ENCODE measurements at regions not wholly inside any gene's neighbourhood (a gene's known extent, or its start where the extent isn't known, plus 50 kb on each side); places are given as distances from the start of the nearest gene placed in this dataset.

DNA sequence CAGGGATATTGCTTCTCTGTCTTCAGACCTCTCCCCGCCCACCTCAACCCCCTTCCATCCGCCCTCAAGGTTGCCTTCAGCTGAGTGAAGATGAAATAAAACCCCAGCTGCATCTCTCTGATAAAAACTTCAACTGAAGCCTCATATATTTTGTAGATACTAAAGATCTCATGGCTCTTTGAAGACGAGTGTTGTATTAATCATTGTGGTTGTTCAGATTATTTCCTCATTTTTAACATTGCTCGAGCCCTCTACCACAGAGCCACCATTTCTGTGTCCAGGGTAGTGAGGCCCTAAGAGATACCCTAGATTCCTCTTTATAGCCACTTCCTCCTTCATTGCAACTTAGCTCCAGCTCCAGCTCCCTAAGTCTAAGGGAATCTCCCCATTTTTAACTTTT, 312.8 kb upstream of the ZNF507 start:
- WGBS: 82% methylated on average over 4 of the region's 4 CpGs

DNA sequence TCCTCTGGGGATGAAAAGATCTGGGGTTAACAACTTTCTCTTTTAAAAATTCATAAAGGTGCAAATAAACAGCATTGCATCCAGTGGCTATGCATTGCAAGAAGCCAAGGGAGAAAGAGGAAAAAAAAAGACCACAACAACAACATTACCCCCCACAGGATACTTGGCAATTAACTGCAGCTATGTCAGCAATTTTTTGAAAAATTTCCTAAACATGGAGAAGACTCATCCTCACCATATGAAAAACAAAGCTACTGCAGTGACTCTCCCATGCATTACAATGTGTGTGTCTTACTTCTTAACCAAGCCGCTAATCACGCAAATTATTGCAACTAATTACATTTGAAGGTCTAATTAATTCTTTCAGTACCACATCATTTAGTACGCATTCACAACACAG, 309.8 kb upstream of the ZNF507 start:
- DNase-seq (ENCODE audit: extremely low spot score): no peak
- no peak overlapping the region for H3K27ac ChIP-seq (ENCODE audit: low read depth)
- 95% methylated on average over 3 of the region's 3 CpGs for WGBS
- no peaks in the 10 kb centered on the region for H3K4me1 ChIP-seq (ENCODE audit: insufficient read depth)
- no peak overlapping the region for H3K4me3 ChIP-seq (ENCODE audit: low read depth, low read length)
- H3K36me3 ChIP-seq (ENCODE audit: insufficient read depth): no peaks in the 10 kb centered on the region

More for the DNA sequence above, 312.8 kb upstream of the ZNF507 start:
- Histone ChIP-seq H3K4me3 (ENCODE audit: low read depth, low read length) (no peak overlapping the region), H3K4me1 (ENCODE audit: insufficient read depth) (no peaks in the 10 kb centered on the region), H3K36me3 (ENCODE audit: insufficient read depth) (no peaks in the 10 kb centered on the region), H3K27ac (ENCODE audit: low read depth) (no peak overlapping the region)
- no peak for DNase-seq (ENCODE audit: extremely low spot score)

DNA sequence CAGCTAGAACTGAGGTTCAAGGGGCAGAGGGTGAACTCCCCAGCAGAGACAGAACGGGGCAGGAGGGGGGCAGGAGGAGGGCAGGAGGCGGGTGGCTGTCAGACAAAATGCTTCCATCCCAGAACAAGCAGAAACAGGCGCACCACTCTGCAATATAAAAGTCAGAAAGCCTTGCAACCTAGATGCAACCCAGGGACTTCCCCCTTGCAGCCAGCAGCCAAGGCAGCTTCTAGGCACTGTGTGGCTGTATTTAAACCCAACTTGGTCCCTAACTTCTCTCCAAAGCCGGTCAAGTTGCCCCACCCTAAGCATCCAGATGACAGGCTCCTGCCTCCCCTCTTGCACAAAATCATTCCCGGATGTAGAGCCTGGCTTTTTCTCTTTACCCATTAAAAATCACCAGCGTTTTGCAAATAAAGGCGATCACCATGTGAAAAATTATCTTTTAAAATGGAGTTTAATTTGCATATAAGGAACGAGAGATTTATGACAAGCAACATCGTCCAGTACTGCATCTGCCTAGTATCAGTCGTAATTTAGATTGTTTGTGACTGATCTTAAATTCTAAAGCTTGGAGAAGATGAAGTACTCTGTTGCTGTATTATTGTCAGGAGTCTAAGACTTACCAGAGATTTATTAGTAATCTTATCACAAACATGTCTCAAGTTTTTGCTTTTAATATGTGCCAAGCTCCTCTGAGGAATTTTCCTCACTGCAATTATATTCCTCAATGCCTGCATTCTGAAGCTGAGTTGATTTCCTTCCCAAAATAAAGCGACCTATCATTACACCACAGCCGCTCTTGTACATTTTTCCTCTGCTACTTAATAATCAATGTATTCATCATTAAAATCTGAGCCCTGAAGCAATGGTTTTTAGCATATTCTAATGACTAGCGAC, 307.1 kb upstream of the ZNF507 start:
- H3K36me3 ChIP-seq (ENCODE audit: insufficient read depth): no peaks in the 10 kb centered on the region
- no peaks in the 10 kb centered on the region for H3K4me1 ChIP-seq (ENCODE audit: insufficient read depth)
- 26% methylated on average over 13 of the region's 13 CpGs for WGBS
- no peak for DNase-seq (ENCODE audit: extremely low spot score)
- H3K27ac ChIP-seq (ENCODE audit: low read depth): no peak overlapping the region
- no peak overlapping the region for H3K4me3 ChIP-seq (ENCODE audit: low read depth, low read length)

DNA sequence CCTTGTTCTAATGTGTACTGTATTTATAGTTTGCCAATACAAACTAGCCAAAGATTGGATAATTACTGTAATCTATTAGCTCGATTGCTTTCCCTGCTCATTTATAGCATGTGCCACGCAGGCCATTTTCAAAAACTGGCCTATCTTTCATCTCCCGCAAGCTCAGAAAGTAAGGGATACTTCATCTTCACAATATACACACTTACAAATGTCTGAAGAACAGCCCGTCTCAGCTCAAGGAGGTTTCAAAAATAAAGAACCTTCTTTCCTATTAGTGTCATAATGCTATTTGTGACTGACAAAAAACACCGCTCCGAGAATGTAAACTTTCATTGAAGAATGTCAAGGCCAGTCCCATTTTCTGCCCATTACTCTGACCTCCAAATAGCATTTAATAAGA, 306.4 kb upstream of the ZNF507 start:
- Histone ChIP-seq H3K4me3 (ENCODE audit: low read depth, low read length) (no peak overlapping the region), H3K27ac (ENCODE audit: low read depth) (no peak overlapping the region), H3K4me1 (ENCODE audit: insufficient read depth) (no peaks in the 10 kb centered on the region), H3K36me3 (ENCODE audit: insufficient read depth) (no peaks in the 10 kb centered on the region)
- WGBS: 34% methylated on average over 6 of the region's 6 CpGs
- DNase-seq (ENCODE audit: extremely low spot score): no peak

DNA sequence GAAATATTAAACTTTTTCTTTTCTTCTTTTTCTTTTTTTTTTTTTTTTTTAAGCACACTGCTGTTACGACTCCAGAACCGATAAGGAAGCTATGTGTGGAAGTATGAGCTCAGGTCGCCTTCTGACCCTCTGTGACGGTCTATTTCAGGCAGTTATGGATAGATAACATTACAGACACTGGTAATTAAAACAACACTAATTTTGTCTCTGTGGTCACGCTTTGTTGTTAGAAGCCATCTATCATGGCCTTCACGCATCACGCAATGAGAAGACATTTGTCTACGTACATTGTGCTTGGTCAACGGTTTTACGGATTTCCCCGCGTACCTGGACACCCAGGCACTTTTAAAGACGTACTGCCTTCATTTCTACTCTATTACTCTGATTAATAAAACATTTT, 306.0 kb upstream of the ZNF507 start:
- Histone ChIP-seq H3K27ac (ENCODE audit: low read depth) (no peak overlapping the region), H3K4me3 (ENCODE audit: low read depth, low read length) (no peak overlapping the region), H3K36me3 (ENCODE audit: insufficient read depth) (no peaks in the 10 kb centered on the region), H3K4me1 (ENCODE audit: insufficient read depth) (no peaks in the 10 kb centered on the region)
- no peak for DNase-seq (ENCODE audit: extremely low spot score)
- WGBS: 73% methylated on average over 13 of the region's 13 CpGs

DNA sequence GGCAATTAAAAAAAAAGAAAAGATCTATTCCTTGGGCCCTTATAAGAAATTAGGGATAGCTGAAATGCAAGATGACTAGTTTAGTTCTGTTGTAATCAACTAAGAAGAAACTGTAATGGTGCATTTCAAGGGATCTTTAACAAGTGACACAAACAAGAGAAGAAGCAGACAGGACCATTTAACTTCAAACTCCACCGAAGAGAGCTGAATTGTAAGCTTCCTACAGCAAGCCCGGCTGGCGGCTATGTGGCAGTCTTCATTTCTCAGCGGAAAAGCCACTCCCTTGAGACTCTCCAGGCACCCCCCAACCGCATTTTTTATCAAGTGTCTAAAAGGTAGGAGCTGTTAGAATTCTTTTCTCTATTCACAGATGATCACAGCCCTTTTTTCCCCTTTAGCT, 305.2 kb upstream of the ZNF507 start:
- no peak for DNase-seq (ENCODE audit: extremely low spot score)
- Histone ChIP-seq H3K27ac (ENCODE audit: low read depth) (no peak overlapping the region), H3K4me3 (ENCODE audit: low read depth, low read length) (no peak overlapping the region), H3K36me3 (ENCODE audit: insufficient read depth) (no peaks in the 10 kb centered on the region), H3K4me1 (ENCODE audit: insufficient read depth) (no peaks in the 10 kb centered on the region)
- 58% methylated on average over 5 of the region's 5 CpGs for WGBS

DNA sequence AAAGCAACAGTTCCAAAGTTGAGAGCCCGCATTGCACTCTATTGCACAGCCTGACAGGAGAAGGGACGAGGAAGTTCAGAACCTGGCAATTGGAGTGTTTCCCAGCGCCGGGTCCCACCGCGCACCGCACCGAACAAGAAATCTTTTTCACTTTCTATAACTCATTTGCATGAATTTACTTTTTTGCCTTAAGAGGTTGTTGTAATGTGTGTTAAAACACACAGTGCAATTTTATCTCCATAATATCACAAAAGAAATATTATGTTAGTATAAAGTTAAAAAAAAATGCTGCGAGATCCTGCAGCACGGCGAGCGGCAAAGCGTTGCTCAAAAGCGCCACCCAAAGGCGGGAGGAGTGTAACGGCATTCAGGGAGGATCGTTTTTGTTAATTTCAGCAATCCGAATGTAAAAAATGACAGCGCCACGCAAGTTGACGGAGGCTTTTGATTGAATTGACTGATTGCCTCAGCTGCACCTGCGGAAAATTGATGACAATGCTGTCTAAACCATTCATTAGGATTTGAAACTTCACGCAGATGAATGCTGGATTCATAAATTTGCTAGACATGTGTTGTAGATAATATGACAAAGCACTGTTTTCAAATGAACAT, 303.6 kb upstream of the ZNF507 start:
- Histone ChIP-seq H3K27ac (ENCODE audit: low read depth) (no peak overlapping the region), H3K4me1 (ENCODE audit: insufficient read depth) (no peaks in the 10 kb centered on the region), H3K36me3 (ENCODE audit: insufficient read depth) (no peaks in the 10 kb centered on the region), H3K4me3 (ENCODE audit: low read depth, low read length) (peak overlapping the region; percentile 20)
- DNase-seq (ENCODE audit: extremely low spot score): no peak
- 3% methylated on average over 23 of the region's 23 CpGs for WGBS

DNA sequence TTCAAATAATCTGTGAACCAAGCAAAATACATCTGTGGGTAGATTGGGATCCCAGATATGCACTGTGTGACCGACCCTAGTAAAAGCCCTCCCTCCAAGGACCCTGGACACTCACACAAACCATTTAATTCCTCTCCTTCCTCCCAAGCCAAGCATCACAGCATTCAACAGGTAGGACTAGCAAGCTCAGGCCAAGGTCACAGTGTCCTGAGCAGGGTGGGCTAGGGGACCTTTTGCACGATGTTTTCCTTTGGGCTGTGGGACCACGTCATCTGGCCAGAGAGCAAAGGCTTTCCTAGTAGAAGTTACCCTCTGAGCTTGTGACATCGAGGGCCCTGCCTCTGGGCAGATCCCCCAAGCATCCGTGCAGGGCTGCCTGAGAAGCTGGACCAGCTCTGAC, 297.6 kb upstream of the ZNF507 start:
- Histone ChIP-seq H3K27ac (ENCODE audit: low read depth) (no peak overlapping the region), H3K4me3 (ENCODE audit: low read depth, low read length) (no peak overlapping the region), H3K36me3 (ENCODE audit: insufficient read depth) (no peaks in the 10 kb centered on the region), H3K4me1 (ENCODE audit: insufficient read depth) (no peaks in the 10 kb centered on the region)
- WGBS: 81% methylated on average over 5 of the region's 5 CpGs
- DNase-seq (ENCODE audit: extremely low spot score): no peak

DNA sequence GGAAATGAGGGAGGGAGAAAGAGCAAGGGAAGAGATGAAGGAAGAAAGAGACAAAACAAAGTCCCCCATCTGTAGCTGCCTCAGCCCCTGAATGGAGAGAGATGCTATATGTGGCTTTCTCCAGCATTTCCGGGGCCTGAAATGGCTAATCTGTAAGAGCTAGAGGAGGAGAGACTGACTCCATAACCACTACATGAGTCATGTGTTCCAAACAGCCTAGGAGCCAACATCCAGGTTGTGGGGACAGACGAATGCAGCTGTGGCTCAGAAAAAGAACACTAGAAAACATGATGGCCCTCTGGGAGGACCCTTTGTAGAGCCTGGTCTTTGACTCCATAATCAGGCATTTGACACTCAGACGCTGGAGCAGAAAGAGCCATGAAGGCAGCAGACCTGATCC, 292.0 kb upstream of the ZNF507 start:
- Histone ChIP-seq H3K36me3 (ENCODE audit: insufficient read depth) (no peaks in the 10 kb centered on the region), H3K4me3 (ENCODE audit: low read depth, low read length) (no peak overlapping the region), H3K4me1 (ENCODE audit: insufficient read depth) (no peaks in the 10 kb centered on the region), H3K27ac (ENCODE audit: low read depth) (no peak overlapping the region)
- no peak for DNase-seq (ENCODE audit: extremely low spot score)
- WGBS: 77% methylated on average over 3 of the region's 3 CpGs

DNA sequence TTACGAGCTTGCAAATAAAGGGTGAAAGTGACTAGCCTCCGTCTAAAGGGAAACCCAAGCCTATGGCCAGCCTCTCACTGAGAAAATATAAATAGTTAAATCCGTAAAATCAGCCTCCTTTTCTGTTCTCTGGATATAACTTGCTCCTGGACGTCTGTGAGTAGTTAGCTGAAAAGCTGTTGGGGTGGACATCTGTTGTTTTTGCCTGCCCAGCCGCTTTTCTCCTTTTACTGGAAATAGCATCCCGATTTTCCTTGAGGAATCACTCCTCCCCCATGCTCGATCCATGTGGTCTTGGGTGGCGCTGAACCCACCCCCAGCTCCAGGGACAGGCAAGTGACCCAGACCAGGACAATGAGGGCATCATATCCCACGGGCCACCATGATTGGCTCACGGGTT, 291.5 kb upstream of the ZNF507 start:
- Histone ChIP-seq H3K36me3 (ENCODE audit: insufficient read depth) (no peaks in the 10 kb centered on the region), H3K27ac (ENCODE audit: low read depth) (no peak overlapping the region), H3K4me1 (ENCODE audit: insufficient read depth) (no peaks in the 10 kb centered on the region), H3K4me3 (ENCODE audit: low read depth, low read length) (no peak overlapping the region)
- no peak for DNase-seq (ENCODE audit: extremely low spot score)
- WGBS: 77% methylated on average over 10 of the region's 10 CpGs

DNA sequence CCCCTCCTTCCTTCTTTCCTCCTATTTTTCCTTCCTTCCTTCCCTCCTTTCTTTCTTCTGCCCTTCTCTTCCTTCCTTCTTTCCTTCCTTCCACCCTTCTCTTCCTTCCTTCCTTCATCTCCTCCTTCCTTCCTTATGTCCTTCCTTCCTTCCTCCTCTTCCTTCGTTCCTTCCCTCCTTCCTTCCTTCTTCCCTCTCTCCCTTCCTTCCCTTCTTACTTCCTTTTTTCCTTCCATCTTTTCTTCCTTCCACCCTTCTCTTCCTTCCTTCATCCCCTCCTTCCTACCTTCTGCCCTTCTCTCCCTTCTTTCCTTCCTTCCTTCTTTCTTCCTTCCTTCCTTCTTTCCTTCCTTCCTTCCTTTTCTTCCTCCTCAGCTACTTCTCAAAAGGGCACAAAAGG, 287.3 kb upstream of the ZNF507 start:
- WGBS: 88% methylated on average over 1 of the region's 1 CpG
- H3K27ac ChIP-seq (ENCODE audit: low read depth): no peak overlapping the region

DNA sequence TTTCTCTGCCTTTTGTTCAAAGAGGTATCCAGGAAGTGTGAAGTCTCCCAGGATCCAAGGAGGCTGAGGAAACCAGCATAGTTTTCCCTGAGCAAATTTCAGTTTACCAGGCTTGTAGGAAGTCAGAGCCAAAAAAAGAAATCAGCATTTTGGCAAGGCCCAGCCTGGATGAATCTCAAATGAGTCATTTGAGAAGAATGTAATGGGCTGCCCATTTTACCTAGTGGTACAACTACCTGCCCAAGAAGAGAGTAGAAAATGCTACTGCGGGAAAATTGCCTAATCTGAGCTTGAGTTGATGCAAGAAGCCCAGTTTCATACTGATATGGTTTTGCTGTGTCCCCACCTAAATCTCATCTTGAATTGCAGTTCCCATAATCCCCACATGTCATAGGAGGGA, 284.1 kb upstream of the ZNF507 start:
- Histone ChIP-seq H3K36me3 (ENCODE audit: insufficient read depth) (no peaks in the 10 kb centered on the region), H3K4me1 (ENCODE audit: insufficient read depth) (no peaks in the 10 kb centered on the region), H3K4me3 (ENCODE audit: low read depth, low read length) (no peak overlapping the region), H3K27ac (ENCODE audit: low read depth) (no peak overlapping the region)
- WGBS: 96% methylated on average over 1 of the region's 1 CpG
- DNase-seq (ENCODE audit: extremely low spot score): no peak

More for the DNA sequence above, 287.3 kb upstream of the ZNF507 start:
- H3K4me1 ChIP-seq (ENCODE audit: insufficient read depth): no peaks in the 10 kb centered on the region
- H3K36me3 ChIP-seq (ENCODE audit: insufficient read depth): no peaks in the 10 kb centered on the region
- no peak overlapping the region for H3K4me3 ChIP-seq (ENCODE audit: low read depth, low read length)
- no peak for DNase-seq (ENCODE audit: extremely low spot score)

DNA sequence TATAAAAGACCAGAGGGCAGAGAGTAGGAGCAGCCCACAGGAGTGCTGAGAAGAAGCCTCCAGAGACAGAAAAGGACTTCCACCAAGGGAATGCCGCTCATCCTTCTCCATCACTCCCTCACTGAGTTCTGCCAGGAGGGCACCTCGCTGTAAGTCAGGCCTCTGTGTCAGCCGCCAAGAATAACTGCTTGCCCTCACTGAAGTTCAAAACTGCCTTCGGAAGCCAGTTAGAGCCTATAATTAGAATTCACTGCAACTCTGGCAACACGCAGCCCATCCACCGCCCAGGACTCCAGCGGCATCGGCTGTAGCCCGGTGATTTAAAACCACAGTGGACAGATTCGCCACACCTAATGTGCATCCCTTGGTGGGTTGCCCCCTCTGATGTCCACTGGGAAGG, 281.8 kb upstream of the ZNF507 start:
- Histone ChIP-seq H3K4me3 (ENCODE audit: low read depth, low read length) (no peak overlapping the region), H3K27ac (ENCODE audit: low read depth) (no peak overlapping the region), H3K4me1 (ENCODE audit: insufficient read depth) (no peaks in the 10 kb centered on the region), H3K36me3 (ENCODE audit: insufficient read depth) (no peaks in the 10 kb centered on the region)
- WGBS: 81% methylated on average over 10 of the region's 10 CpGs
- no peak for DNase-seq (ENCODE audit: extremely low spot score)

DNA sequence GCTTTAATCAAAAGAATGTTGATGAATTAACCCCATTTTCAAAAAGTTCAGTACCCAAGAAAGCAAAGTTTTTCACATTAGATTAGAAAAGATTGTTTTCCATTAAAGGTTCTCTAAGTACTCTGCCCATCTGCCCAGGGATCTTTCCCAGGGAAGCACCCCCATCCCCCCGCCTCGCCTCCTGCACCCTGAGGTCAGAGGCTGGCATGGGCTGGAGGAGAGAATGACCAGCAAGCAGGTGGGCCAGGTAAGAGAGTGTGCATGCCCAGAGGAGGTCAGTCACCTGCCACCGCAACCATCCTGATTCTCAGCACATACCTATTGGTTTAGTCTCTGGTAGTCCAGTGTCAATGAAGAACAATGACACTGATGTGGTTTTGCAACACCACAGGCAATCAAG, 279.4 kb upstream of the ZNF507 start:
- no peaks in the 10 kb centered on the region for H3K36me3 ChIP-seq (ENCODE audit: insufficient read depth)
- no peak overlapping the region for H3K27ac ChIP-seq (ENCODE audit: low read depth)
- DNase-seq (ENCODE audit: extremely low spot score): no peak
- no peak overlapping the region for H3K4me3 ChIP-seq (ENCODE audit: low read depth, low read length)
- no peaks in the 10 kb centered on the region for H3K4me1 ChIP-seq (ENCODE audit: insufficient read depth)
- 97% methylated on average over 3 of the region's 3 CpGs for WGBS

Data from urinary bladder (tissue), 3 donors.